GM10248 (cell line): ENCODE measurements at regions not wholly inside any gene's neighbourhood (a gene's known extent, or its start where the extent isn't known, plus 50 kb on each side); places are given as distances from the start of the nearest gene placed in this dataset.

ENCODE experiments used
- CTCF ChIA-PET: fragments of 300-600 bp; sonication (Branson Sonifier 250); formaldehyde crosslinking; extraction: SDS; loops from one replicate; lab custom pipeline; 2021; ENCODE audit warnings: antibody characterized with exemption; lab: Yijun Ruan, JAX
- POLR2A ChIA-PET: fragments of 350-650 bp; sonication (Branson Sonifier 250); formaldehyde crosslinking; extraction: SDS; loops from one replicate; lab custom pipeline; 2020; ENCODE audit warnings: antibody characterized with exemption; lab: Yijun Ruan, JAX
- DNase-seq: peaks from one replicate; pipeline ENCODE4 v3.0.0; 2012; ENCODE audit errors: extremely low spot score
- CTCF ChIP-seq: IDR thresholded peaks from 2 replicates; pipeline ENCODE4 v1.5.1; 2012; ENCODE audit warnings: mild to moderate bottlenecking, low read depth; ENCODE audit errors: extremely low read depth, missing control alignments, control extremely low read depth

- no peak for TF ChIP-seq CTCF
- POLR2A ChIA-PET, result no interaction called here
- no peak for DNase-seq
- CTCF ChIA-PET, result no interaction called here
Observed at GRCh38 chr10:128873411-128874054, 593.5 kb upstream of the MGMT start.

- POLR2A ChIA-PET, result no interaction called here
Observed at GRCh38 chr10:128874331-128874730, 592.7 kb upstream of the MGMT start.

GRCh38 chr10:128875030-128875744 lies 591.9 kb upstream of the MGMT start:
- no peak for DNase-seq
- no peak for TF ChIP-seq CTCF
- CTCF ChIA-PET, result no interaction called here
- POLR2A ChIA-PET, result no interaction called here

More at GRCh38 chr10:128874331-128874730, 592.7 kb upstream of the MGMT start:
- no peak for TF ChIP-seq CTCF
- CTCF ChIA-PET, result no interaction called here
- DNase-seq, result no peak

- TF ChIP-seq CTCF, result no peak
Observed at GRCh38 chr10:128875956-128876736, 590.9 kb upstream of the MGMT start.

GRCh38 chr10:128877141-128877540 lies 589.9 kb upstream of the MGMT start:
- ChIA-PET CTCF (no interaction called here), POLR2A (no interaction called here)
- no peak for DNase-seq
- no peak for TF ChIP-seq CTCF

More at GRCh38 chr10:128875956-128876736, 590.9 kb upstream of the MGMT start:
- ChIA-PET POLR2A (no interaction called here), CTCF (no interaction called here)
- DNase-seq, result no peak

GRCh38 chr10:128877936-128878335 lies 589.1 kb upstream of the MGMT start:
- TF ChIP-seq CTCF, result no peak
- DNase-seq, result no peak
- ChIA-PET CTCF (interaction anchor here (1.0 to 1.2 kb wide), 3 partner anchors 14 to 31 kb away, joined by 3 to 4 read pairs (median 3); no protein-coding TSS in a partner anchor), POLR2A (no interaction called here)
